HCT116 (cell line): ENCODE measurements at regions not wholly inside any gene's neighbourhood (a gene's known extent, or its start where the extent isn't known, plus 50 kb on each side); places are given as distances from the start of the nearest gene placed in this dataset.

Source experiments
- ATAC-seq: fragments of 200-7000 bp; cut with Tn5 transposase; 2 replicates; pipeline ENCODE4 v1.9.1; 2020; ENCODE audit warnings: mild to moderate bottlenecking, moderate library complexity
- BruUV-seq: library from RNA; stranded (reverse); fragments of 400-500 nt; replicated peaks from 2 replicates; lab custom pipeline; 2021; lab: Mats Ljungman, UMichigan
- CTCF ChIA-PET: fragments of 300-600 bp; sonication (Branson Sonifier 250); formaldehyde crosslinking; loops from one replicate; lab custom pipeline; 2021; ENCODE audit warnings: antibody characterized with exemption; lab: Charles Lee
- POLR2A ChIA-PET: fragments of 300-600, 350-600 bp; sonication (Branson Sonifier 250); formaldehyde crosslinking; loops from one replicate; lab custom pipeline; 2021; ENCODE audit warnings: antibody characterized with exemption; lab: Charles Lee
- RAD21 ChIA-PET, 2 experiments: fragments of 300-600 bp; sonication (Branson Sonifier 250); formaldehyde crosslinking; loops; one replicate each; lab custom pipeline; 2023; ENCODE audit warnings: low total read pairs in 2 of 2; ENCODE audit not compliant: uncharacterized antibody in 2 of 2, unreplicated experiment in 2 of 2, low non-redundant PET in 1 of 2; lab: Charles Lee
- DNase-seq: peaks from one replicate; pipeline ENCODE4 v3.0.0-alpha.2; 2010; ENCODE audit warnings: low read depth, low spot score
- H2AFZ ChIP-seq: fragments of 200-600 bp; shearing (Covaris generic), sonication (generic); 2 replicates; pipeline ENCODE4 v1.6.1; 2017; ENCODE audit warnings: low read depth, mixed run types, mixed read lengths, antibody characterized with exemption, low read length; ENCODE audit not compliant: poor library complexity, severe bottlenecking
- H3K27ac ChIP-seq: 2 replicates; pipeline ENCODE4 v1.5.1; 2012; ENCODE audit warnings: low read depth, low read length
- H3K27me3 ChIP-seq: fragments of 200-600 bp; sonication (generic); 2 replicates; pipeline ENCODE4 v1.6.1; 2016; ENCODE audit warnings: mixed run types, low read length, mixed read lengths; ENCODE audit not compliant: insufficient read depth
- H3K36me3 ChIP-seq, 2 experiments: fragments of 200-500 bp in 1 of 2; fragments of 200-600 bp in 1 of 2; sonication (Bioruptor generic) in 1 of 2; sonication (generic) in 1 of 2; 2 replicates each; pipeline versions ENCODE4 v1.5.1 to v1.6.1; 2014 to 2016; ENCODE audit warnings: low read length in 2 of 2, inconsistent platforms in 1 of 2, mixed read lengths in 1 of 2, mixed run types in 1 of 2; ENCODE audit not compliant: insufficient read depth in 2 of 2, control insufficient read depth in 1 of 2
- H3K4me1 ChIP-seq, 2 experiments: fragments of 200-600 bp in 1 of 2; sonication (generic) in 1 of 2; 2 replicates each; pipeline versions ENCODE4 v1.5.1 to v1.6.1; 2012 to 2017; ENCODE audit warnings: low read length in 2 of 2, inconsistent platforms in 1 of 2, mild to moderate bottlenecking in 1 of 2, mixed read lengths in 1 of 2, mixed run types in 1 of 2, moderate library complexity in 1 of 2; ENCODE audit not compliant: insufficient read depth in 2 of 2, control insufficient read depth in 1 of 2
- H3K4me2 ChIP-seq: fragments of 200-600 bp; sonication (generic); 2 replicates; pipeline ENCODE4 v1.6.1; 2017; ENCODE audit warnings: mixed run types, low read length, mixed read lengths
- H3K4me3 ChIP-seq, 2 experiments: fragments of 200-600 bp in 1 of 2; sonication (generic) in 1 of 2; replicated peaks in 1 of 2; 2 replicates each; pipeline ENCODE4 v1.5.1; 2011 to 2016; ENCODE audit warnings: low read length in 2 of 2, control low read depth in 1 of 2, low read depth in 1 of 2, mild to moderate bottlenecking in 1 of 2, mixed read lengths in 1 of 2, mixed run types in 1 of 2
- H3K79me2 ChIP-seq: fragments of 200-600 bp; sonication (generic); 2 replicates; pipeline ENCODE4 v1.6.1; 2017; ENCODE audit warnings: mild to moderate bottlenecking, mixed run types, low read length, moderate library complexity, mixed read lengths; ENCODE audit not compliant: insufficient read depth
- H3K9ac ChIP-seq: fragments of 200-600 bp; sonication (generic); 2 replicates; pipeline ENCODE4 v1.6.1; 2016; ENCODE audit warnings: low read length, mixed read lengths
- H3K9me2 ChIP-seq: fragments of 200-600 bp; sonication (generic), shearing (Covaris generic); 2 replicates; pipeline ENCODE4 v1.6.1; 2017; ENCODE audit warnings: mixed run types, mild to moderate bottlenecking, moderate library complexity; ENCODE audit not compliant: insufficient read depth
- H3K9me3 ChIP-seq, 2 experiments: fragments of 200-500 bp in 1 of 2; fragments of 200-600 bp in 1 of 2; sonication (Bioruptor generic) in 1 of 2; sonication (generic) in 1 of 2; 2 replicates each; pipeline ENCODE4 v1.6.1; 2014 to 2017; ENCODE audit warnings: low read length in 2 of 2, mixed read lengths in 2 of 2, inconsistent platforms in 1 of 2, low read depth in 1 of 2, mild to moderate bottlenecking in 1 of 2, mixed run types in 1 of 2, moderate library complexity in 1 of 2; ENCODE audit not compliant: control insufficient read depth in 1 of 2, insufficient read depth in 1 of 2
- H4K20me1 ChIP-seq: fragments of 200-600 bp; sonication (generic), shearing (Covaris generic); 2 replicates; pipeline ENCODE4 v1.6.1; 2017; ENCODE audit warnings: mixed run types, mild to moderate bottlenecking, moderate library complexity; ENCODE audit not compliant: insufficient read depth
- ATF3 ChIP-seq: IDR thresholded peaks from 2 replicates; pipeline ENCODE4 v1.6.1; 2012
- CBX3 ChIP-seq: IDR thresholded peaks from 2 replicates; pipeline ENCODE4 v1.6.1; 2012; ENCODE audit warnings: low read depth
- CEBPB ChIP-seq: IDR thresholded peaks from 2 replicates; pipeline ENCODE4 v1.6.1; 2012; ENCODE audit warnings: low read depth
- ELF1 ChIP-seq: IDR thresholded peaks from 2 replicates; pipeline ENCODE4 v1.6.1; 2012; ENCODE audit warnings: low read depth, borderline replicate concordance
- EZH2 ChIP-seq: fragments of 200-600 bp; sonication (generic); IDR thresholded peaks from 2 replicates; pipeline ENCODE4 v1.6.1; 2017; ENCODE audit warnings: antibody characterized with exemption, mixed run types
- EZH2phosphoT487 ChIP-seq: fragments of 200-600 bp; IDR thresholded peaks from 2 replicates; pipeline ENCODE4 v1.6.1; 2018; ENCODE audit warnings: antibody characterized with exemption, borderline replicate concordance
- FOSL1 ChIP-seq: IDR thresholded peaks from 2 replicates; pipeline ENCODE4 v1.6.1; 2012; ENCODE audit warnings: low read depth
- JUND ChIP-seq: IDR thresholded peaks from 2 replicates; pipeline ENCODE4 v1.6.1; 2012
- MAX ChIP-seq: IDR thresholded peaks from 2 replicates; pipeline ENCODE4 v1.6.1; 2012
- POLR2A ChIP-seq: IDR thresholded peaks from 2 replicates; pipeline ENCODE4 v1.7.0; 2011; ENCODE audit warnings: borderline replicate concordance; ENCODE audit not compliant: insufficient read depth, insufficient read length; ENCODE audit errors: extremely low read depth
- RAD21 ChIP-seq: IDR thresholded peaks from 2 replicates; pipeline ENCODE4 v1.6.1; 2012; ENCODE audit warnings: low read depth, mild to moderate bottlenecking
- REST ChIP-seq: IDR thresholded peaks from 2 replicates; pipeline ENCODE4 v1.6.1; 2012; ENCODE audit warnings: low read depth
- SP1 ChIP-seq: IDR thresholded peaks from 2 replicates; pipeline ENCODE4 v1.6.1; 2012; ENCODE audit warnings: low read depth
- SRF ChIP-seq: IDR thresholded peaks from 2 replicates; pipeline ENCODE4 v1.6.1; 2012; ENCODE audit warnings: low read depth
- YY1 ChIP-seq: IDR thresholded peaks from 2 replicates; pipeline ENCODE4 v1.6.1; 2011; ENCODE audit warnings: low read length, low read depth, moderate library complexity, mild to moderate bottlenecking; ENCODE audit not compliant: insufficient replicate concordance; ENCODE audit errors: extremely low read depth
- ZBTB33 ChIP-seq: IDR thresholded peaks from 2 replicates; pipeline ENCODE4 v1.6.1; 2011; ENCODE audit warnings: mild to moderate bottlenecking, low read length, moderate library complexity; ENCODE audit not compliant: insufficient replicate concordance; ENCODE audit errors: extremely low read depth
- ZFX ChIP-seq: fragments of 450-650 bp; IDR thresholded peaks from 2 replicates; pipeline ENCODE4 v1.6.1; 2017
- ZNF274 ChIP-seq: fragments of 200-500 bp; sonication (Bioruptor generic); IDR thresholded peaks from 2 replicates; pipeline ENCODE4 v1.6.1; 2014; ENCODE audit warnings: mild to moderate bottlenecking, low read depth, low read length, inconsistent platforms
- intact Hi-C: fragments of 100-400 bp; cut with micrococcal nuclease; formaldehyde crosslinking; loops from 2 replicates; pipeline ENCODE4 v1.10.0; 2022
- TF ChIP-seq, protein P1 (sequence below), 3 experiments: fragments of 200-600 bp in 1 of 3; sonication (generic) in 1 of 3; IDR thresholded peaks in 2 of 3; conservative IDR thresholded peaks in 1 of 3; 2 replicates each; pipeline ENCODE4 v1.5.1; 2012 to 2017; ENCODE audit warnings: low read depth in 2 of 3, low read length in 2 of 3, antibody characterized with exemption in 1 of 3, borderline replicate concordance in 1 of 3, control low read depth in 1 of 3, mild to moderate bottlenecking in 1 of 3, mixed read lengths in 1 of 3, mixed run types in 1 of 3, moderate library complexity in 1 of 3; ENCODE audit not compliant: insufficient read depth in 1 of 3

- Histone ChIP-seq H2AFZ (no peak overlapping the region), H3K9me2 (no peaks in the 10 kb centered on the region), H3K27me3 (peaks cover 23% of the 10 kb centered on the region), H3K36me3 (no peaks in the 10 kb centered on the region), H3K27ac (no peak overlapping the region), H3K79me2 (no peaks in the 10 kb centered on the region), H3K9ac (no peak overlapping the region), H3K4me2 (no peak overlapping the region), H3K9me3 (no peaks in the 10 kb centered on the region), H4K20me1 (no peaks in the 10 kb centered on the region), H3K4me1 (no peaks in the 10 kb centered on the region), H3K4me3 (no peak overlapping the region)
- ChIA-PET RAD21 (no interaction called here), POLR2A (no interaction called here), CTCF (no interaction called here)
- no peak for DNase-seq
- no peak for TF ChIP-seq ZFX
- no peak for TF ChIP-seq CBX3
- TF ChIP-seq ZBTB33, result no peak
- TF ChIP-seq ELF1, result no peak
- TF ChIP-seq MAX, result no peak
- no peak for TF ChIP-seq EZH2
- no peak for TF ChIP-seq POLR2A
- TF ChIP-seq YY1, result no peak
- no peak for TF ChIP-seq SP1
- no peak for TF ChIP-seq ZNF274
- TF ChIP-seq, protein P1, sequence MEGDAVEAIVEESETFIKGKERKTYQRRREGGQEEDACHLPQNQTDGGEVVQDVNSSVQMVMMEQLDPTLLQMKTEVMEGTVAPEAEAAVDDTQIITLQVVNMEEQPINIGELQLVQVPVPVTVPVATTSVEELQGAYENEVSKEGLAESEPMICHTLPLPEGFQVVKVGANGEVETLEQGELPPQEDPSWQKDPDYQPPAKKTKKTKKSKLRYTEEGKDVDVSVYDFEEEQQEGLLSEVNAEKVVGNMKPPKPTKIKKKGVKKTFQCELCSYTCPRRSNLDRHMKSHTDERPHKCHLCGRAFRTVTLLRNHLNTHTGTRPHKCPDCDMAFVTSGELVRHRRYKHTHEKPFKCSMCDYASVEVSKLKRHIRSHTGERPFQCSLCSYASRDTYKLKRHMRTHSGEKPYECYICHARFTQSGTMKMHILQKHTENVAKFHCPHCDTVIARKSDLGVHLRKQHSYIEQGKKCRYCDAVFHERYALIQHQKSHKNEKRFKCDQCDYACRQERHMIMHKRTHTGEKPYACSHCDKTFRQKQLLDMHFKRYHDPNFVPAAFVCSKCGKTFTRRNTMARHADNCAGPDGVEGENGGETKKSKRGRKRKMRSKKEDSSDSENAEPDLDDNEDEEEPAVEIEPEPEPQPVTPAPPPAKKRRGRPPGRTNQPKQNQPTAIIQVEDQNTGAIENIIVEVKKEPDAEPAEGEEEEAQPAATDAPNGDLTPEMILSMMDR (IDR thresholded peaks at IDR 0.05 in 2 of 3, conservative IDR thresholded peaks at IDR 0.05 in 1 of 3; ENCODE audit: borderline replicate concordance in 1 of 3, insufficient read depth in 1 of 3, low read depth in 2 of 3, low read length in 2 of 3), result no peak
- no peak for TF ChIP-seq EZH2phosphoT487
- no peak for TF ChIP-seq ATF3
- TF ChIP-seq REST, result no peak
- TF ChIP-seq RAD21, result no peak
- TF ChIP-seq JUND, result no peak
- no peak for TF ChIP-seq SRF
- no peak for TF ChIP-seq CEBPB
- no peak for TF ChIP-seq FOSL1
- no TSS peak for BruUV-seq
- intact Hi-C loops, result no loop called here
- ATAC-seq, result no peak
Observed at GRCh38 chr9:86652736-86653135, 294.6 kb downstream of the GAS1 start.
